Tibial nerve (tissue), 4 donors: ENCODE measurements at regions not wholly inside any gene's neighbourhood (a gene's known extent, or its start where the extent isn't known, plus 50 kb on each side); places are given as distances from the start of the nearest gene placed in this dataset.

Experiments used
- DNase-seq, 2 donors: peaks; one replicate each; pipeline ENCODE4 v3.0.0-alpha.2; 2019; ENCODE audit warnings: low spot score in 2 of 2
- H3K27ac ChIP-seq, 4 donors: fragments of 200-600 bp; sonication (generic) in 3 of 4; one replicate each; pipeline ENCODE4 v1.5.1; 2017 to 2019; ENCODE audit warnings: mild to moderate bottlenecking in 1 of 4
- H3K27me3 ChIP-seq, 2 donors: fragments of 200-600 bp; sonication (generic) in 1 of 2; one replicate each; pipeline versions ENCODE4 v1.5.1 to v1.6.0; 2017 to 2019
- H3K36me3 ChIP-seq, 3 donors: fragments of 200-600 bp; sonication (generic); one replicate each; pipeline ENCODE4 v1.5.1; 2018 to 2019
- H3K4me1 ChIP-seq, 4 donors: fragments of 200-600 bp; sonication (generic) in 3 of 4; one replicate each; pipeline ENCODE4 v1.5.1; 2017 to 2019
- H3K4me3 ChIP-seq, 4 donors: fragments of 200-600 bp; sonication (generic) in 3 of 4; one replicate each; pipeline ENCODE4 v1.5.1; 2017 to 2019; ENCODE audit warnings: mild to moderate bottlenecking in 1 of 4, moderate library complexity in 1 of 4
- H3K9me3 ChIP-seq, 4 donors: fragments of 200-600 bp; sonication (generic) in 3 of 4; one replicate each; pipeline ENCODE4 v1.5.1; 2017 to 2019
- CTCF ChIP-seq, 5 experiments: fragments of 200-600 bp in 3 of 5; fragments of 450-650 bp in 2 of 5; sonication (generic) in 3 of 5; IDR thresholded peaks; one replicate each; pipeline ENCODE4 v1.5.1; 2016 to 2019; ENCODE audit warnings: antibody characterized with exemption in 5 of 5, mild to moderate bottlenecking in 3 of 5, moderate library complexity in 2 of 5
- EP300 ChIP-seq, 2 donors: sonication (generic); formaldehyde crosslinking; IDR thresholded peaks; one replicate each; pipeline ENCODE4 v1.6.1; 2017; ENCODE audit warnings: antibody characterized with exemption in 2 of 2, mild to moderate bottlenecking in 1 of 2
- POLR2A ChIP-seq, 2 donors: fragments of 450-650 bp; IDR thresholded peaks; one replicate each; pipeline ENCODE4 v1.6.1; 2017; ENCODE audit warnings: antibody characterized with exemption in 2 of 2, mild to moderate bottlenecking in 2 of 2, moderate library complexity in 2 of 2
- WGBS, 2 donors: methylation state at CpG; one replicate each; pipeline ENCODE4 v1.1.5; 2018; 5-methylcytosine and 5-hydroxymethylcytosine counted together

- TF ChIP-seq CTCF (IDR thresholded peaks at IDR 0.05) (no peak), EP300 (IDR thresholded peaks at IDR 0.05) (no peak), POLR2A (IDR thresholded peaks at IDR 0.05) (no peak)
- Histone ChIP-seq H3K4me1 (no peaks in the 10 kb centered on the region), H3K9me3 (no peaks in the 10 kb centered on the region), H3K4me3 (no peak overlapping the region), H3K27ac (no peak overlapping the region), H3K27me3 (no peaks in the 10 kb centered on the region), H3K36me3 (no peaks in the 10 kb centered on the region)
- 26 to 36% methylated on average over 6 of the region's 6 CpGs for WGBS, 2 donors
- DNase-seq: no peak
Observed at GRCh38 chr21:28099001-28099705, 893.5 kb downstream of the LTN1 start.

- WGBS, 2 donors: 93 to 96% methylated on average over 2 of the region's 2 CpGs
- Histone ChIP-seq H3K4me3 (no peak overlapping the region), H3K27ac (no peak overlapping the region), H3K4me1 (no peaks in the 10 kb centered on the region), H3K9me3 (no peaks in the 10 kb centered on the region), H3K36me3 (no peaks in the 10 kb centered on the region), H3K27me3 (no peaks in the 10 kb centered on the region)
- no peak for TF ChIP-seq CTCF (IDR thresholded peaks at IDR 0.05)
- no peak for TF ChIP-seq EP300 (IDR thresholded peaks at IDR 0.05)
- no peak for TF ChIP-seq POLR2A (IDR thresholded peaks at IDR 0.05)
- no peak for DNase-seq
Observed at GRCh38 chr21:28091466-28091865, 901.2 kb downstream of the LTN1 start.

GRCh38 chr21:28090546-28090945, 902.1 kb downstream of the LTN1 start:
- Histone ChIP-seq H3K9me3 (no peaks in the 10 kb centered on the region), H3K27ac (no peak overlapping the region), H3K4me3 (no peak overlapping the region), H3K4me1 (no peaks in the 10 kb centered on the region), H3K27me3 (no peaks in the 10 kb centered on the region), H3K36me3 (no peaks in the 10 kb centered on the region)
- no peak for TF ChIP-seq EP300 (IDR thresholded peaks at IDR 0.05)
- TF ChIP-seq POLR2A (IDR thresholded peaks at IDR 0.05): no peak
- TF ChIP-seq CTCF (IDR thresholded peaks at IDR 0.05): no peak
- DNase-seq: no peak
- WGBS, 2 donors: 90 to 92% methylated on average over 5 of the region's 5 CpGs

GRCh38 chr21:28089599-28090441, 902.9 kb downstream of the LTN1 start:
- no peaks in the 10 kb centered on the region for H3K36me3 ChIP-seq
- H3K27ac ChIP-seq: no peak overlapping the region
- DNase-seq: no peak
- WGBS, 2 donors: 70 to 72% methylated on average over 11 of the region's 11 CpGs
- TF ChIP-seq POLR2A (IDR thresholded peaks at IDR 0.05): no peak
- TF ChIP-seq CTCF (IDR thresholded peaks at IDR 0.05): no peak
- TF ChIP-seq EP300 (IDR thresholded peaks at IDR 0.05): no peak
- no peaks in the 10 kb centered on the region for H3K4me1 ChIP-seq
- H3K9me3 ChIP-seq: no peaks in the 10 kb centered on the region
- H3K27me3 ChIP-seq: no peaks in the 10 kb centered on the region
- no peak overlapping the region for H3K4me3 ChIP-seq
